ENCODE measurements at regions not wholly inside any gene's neighbourhood (a gene's known extent, or its start where the extent isn't known, plus 50 kb on each side); places are given as distances from the start of the nearest gene placed in this dataset.

DNA sequence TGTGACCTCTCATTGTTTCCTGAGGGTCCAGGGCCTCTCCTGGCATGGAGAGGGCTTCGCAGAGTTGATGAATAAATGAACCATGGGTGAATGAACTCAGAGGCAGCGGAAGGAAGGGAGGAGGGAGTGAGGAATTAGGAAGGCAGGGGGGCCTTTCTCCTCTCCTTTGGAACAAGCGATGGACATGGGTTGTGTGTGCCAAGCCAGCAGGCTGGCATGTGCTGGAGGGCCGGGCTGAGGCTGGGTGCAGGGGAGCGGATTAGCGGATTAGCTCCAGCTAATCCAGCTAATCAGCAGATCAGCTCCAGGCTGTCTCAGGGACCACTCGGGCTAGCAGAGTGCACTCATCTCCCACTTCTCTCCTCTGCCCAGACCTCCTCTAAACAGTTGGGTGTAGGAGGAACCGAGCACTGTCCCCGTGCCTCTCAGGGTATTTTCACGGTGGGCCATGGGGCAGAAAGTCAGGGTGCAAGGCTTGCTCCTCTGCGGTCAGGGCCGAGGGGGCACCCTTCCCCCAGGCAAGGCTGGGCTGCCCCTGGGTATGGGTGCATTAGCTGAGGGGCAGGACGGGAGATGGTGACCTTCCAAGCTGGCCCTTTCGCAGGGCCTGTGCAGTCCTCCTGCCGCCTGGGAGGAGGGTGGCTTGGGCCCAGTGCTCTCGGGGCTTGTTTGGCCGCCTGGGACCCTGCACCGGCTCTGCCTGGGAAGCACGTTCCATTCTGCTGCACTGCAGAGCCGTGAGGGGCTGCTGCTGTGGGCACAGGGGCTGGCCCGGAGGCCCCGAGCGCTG, 120.3 kb upstream of the B3GAT1 start:
- DNase-seq (ENCODE audit: low spot score) = no peak

DNA sequence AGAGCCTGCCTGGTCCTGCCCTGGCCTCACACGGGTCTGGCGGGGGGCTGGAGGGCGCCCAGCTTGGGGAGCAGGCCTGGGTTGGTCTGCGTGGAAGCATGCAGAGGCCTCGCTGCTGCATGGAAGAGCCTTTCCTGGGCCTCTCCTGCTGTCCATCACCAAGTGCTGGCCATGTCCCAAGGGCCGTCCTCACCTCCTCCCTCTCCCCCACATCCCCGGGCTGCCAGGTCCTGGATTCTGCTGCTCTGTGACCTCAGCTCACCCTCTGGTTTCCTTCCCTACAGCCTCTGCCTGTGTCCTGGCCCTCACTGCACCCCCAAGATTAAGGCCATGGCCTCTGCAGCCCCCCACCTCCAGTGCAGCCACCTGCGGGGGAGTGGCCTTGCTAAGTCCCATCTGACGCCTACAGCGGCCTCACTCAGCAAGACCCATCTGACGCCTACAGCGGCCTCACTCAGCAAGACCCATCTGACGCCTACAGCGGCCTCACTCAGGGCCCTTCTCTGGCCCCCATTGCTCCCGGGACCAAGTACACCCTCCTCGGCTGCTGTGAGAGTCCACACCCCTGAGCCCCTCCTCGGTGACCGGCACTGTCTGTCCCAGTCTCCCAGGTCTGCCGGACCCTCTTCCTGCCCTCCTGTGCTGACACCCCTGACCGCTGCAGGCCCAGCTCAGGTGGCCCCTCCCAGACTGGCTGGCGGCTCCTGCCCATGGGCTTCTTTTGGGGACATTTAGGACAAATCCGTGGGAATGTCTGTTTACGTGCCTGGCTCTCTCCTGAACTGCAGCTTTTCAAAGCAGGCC, 119.5 kb upstream of the B3GAT1 start:
- DNase-seq (ENCODE audit: low spot score) = no peak

DNA sequence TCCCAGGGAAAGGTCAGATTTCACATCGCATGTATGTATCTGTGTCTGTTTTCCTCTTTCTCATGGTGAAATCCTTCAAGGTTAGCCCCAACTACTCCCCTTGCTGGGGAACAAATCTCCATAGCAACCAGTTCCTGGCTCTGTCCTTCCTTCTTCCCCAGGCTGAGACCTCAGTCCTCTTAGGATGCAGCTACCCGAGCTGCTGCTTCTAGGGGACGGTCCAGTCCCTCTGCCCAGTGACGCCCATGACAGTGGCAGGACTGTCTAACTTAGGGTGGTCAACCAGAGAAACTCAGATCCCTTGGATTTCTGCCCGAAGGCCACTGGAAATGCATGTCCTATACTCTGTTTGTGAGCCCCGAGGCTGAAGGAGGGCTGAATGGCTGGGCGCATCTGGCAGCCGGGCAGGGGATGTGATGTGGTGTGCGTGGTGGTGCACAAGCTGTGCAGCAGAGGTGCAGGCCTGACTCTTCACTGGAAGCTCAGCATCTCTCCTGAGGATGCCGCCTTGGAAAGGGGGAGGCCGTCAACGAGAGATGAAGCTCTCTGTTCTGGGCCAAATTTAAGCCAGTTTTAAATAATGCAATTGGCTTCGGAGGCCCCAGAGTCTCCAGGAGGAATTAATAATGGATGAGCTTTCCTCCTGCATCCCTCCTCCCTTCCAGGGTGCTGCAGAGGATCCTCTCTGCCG, 118.7 kb upstream of the B3GAT1 start:
- DNase-seq (ENCODE audit: low spot score) = no peak

DNA sequence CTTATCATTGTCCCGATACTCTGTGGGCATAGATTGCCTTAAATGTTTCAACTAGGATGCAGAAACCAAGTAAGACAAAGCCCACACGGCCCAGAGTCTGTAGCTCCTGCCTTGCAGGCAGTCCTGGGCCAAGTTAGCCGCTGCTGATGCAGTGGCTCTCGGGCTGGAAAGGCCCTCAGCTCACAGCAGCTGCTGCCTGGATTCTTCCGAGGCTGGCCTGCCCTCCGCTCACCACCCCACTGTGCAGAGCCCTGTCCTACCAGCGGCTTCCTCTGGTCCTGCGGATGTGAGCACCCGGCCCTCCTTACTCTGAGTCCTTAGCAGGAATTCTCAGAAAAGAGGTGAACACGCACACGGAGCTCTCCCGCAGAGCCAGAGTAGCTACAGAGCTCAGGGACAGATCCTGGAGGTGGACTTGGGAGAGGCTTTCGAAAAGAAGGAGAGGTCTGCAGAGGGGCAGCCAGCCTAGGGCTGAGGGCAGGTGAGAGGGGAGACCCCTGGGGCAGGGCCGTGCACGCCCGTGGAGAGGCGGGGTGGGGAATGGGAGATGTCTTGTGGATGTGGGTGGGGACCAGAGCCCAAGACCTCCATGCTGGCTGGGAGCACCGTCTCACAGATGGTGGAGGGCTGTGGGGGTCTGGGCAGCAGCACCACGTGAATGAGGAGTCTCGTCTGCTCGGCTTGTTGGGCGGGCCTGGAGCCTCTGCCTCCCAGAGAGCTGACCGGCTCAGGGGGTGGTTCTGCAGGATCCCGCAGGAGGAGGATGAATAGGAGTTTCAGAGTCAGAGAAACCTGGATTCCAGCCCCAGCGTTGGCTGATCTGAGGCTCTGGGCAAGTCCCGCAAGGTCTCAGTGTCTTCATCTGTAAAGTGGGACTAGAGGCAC, 117.4 kb upstream of the B3GAT1 start:
- DNase-seq (ENCODE audit: low spot score) = no peak

DNA sequence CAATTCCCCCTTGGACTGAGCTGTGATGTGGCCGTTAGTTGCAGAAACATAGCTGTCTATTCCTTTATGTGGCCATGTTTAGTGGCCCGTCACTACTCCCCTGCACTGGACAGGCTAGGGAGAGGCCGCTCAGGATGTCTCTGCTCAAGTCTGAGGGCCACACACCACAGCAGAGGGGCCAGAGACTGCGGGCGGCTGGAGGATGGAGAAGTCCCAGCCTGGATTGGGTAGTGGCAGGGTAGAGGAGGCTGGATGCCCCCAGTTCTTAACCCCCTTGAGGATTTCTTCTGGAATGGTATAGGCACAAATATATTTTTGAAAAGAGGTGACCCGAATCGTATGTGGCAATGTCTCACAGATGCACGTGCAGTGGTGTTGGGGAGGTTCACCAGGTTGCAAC, 116.4 kb upstream of the B3GAT1 start:
- DNase-seq (ENCODE audit: low spot score) = no peak

DNA sequence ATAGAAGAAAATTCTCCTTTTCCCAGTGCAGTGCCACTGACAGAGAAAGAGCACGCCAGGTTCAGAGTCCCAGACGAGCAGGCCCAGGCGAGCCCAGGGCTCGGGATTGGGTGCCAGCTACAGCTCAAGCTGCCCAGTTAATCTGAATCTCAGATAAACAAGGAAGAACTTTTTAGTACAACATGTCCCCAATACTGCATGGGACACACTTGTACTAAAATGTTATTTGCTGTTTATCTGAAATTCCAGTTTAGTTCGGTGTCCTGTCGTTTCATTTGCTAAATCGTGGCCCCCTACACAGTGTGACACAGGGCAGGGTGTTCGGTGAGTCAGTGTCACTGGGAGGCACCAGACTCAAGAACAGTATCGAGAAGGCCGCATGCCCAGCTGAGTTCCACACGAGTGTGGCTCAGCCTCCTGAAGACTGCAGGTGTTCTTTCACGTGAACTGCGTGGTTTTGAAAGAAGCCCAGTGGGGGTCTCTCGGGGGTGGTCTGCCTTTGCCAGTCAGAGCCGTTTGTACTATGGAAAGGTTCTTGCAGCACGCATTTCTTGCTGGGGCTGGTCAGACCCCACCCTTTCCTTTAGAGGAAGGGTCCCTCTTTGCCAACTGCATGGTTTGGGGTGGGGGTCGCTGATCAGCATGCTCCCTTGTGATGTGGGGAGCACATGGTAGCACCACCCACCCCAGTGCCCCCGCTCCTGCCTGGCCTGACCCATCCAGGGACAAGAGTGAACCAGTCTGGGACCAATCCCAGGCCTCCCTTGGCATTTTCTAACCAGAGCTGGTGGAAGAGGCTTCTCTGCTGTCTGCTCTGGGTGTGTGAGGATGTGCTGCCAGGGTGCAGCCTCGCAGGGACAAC, 115.6 kb upstream of the B3GAT1 start:
- DNase-seq (ENCODE audit: low spot score) = no peak

DNA sequence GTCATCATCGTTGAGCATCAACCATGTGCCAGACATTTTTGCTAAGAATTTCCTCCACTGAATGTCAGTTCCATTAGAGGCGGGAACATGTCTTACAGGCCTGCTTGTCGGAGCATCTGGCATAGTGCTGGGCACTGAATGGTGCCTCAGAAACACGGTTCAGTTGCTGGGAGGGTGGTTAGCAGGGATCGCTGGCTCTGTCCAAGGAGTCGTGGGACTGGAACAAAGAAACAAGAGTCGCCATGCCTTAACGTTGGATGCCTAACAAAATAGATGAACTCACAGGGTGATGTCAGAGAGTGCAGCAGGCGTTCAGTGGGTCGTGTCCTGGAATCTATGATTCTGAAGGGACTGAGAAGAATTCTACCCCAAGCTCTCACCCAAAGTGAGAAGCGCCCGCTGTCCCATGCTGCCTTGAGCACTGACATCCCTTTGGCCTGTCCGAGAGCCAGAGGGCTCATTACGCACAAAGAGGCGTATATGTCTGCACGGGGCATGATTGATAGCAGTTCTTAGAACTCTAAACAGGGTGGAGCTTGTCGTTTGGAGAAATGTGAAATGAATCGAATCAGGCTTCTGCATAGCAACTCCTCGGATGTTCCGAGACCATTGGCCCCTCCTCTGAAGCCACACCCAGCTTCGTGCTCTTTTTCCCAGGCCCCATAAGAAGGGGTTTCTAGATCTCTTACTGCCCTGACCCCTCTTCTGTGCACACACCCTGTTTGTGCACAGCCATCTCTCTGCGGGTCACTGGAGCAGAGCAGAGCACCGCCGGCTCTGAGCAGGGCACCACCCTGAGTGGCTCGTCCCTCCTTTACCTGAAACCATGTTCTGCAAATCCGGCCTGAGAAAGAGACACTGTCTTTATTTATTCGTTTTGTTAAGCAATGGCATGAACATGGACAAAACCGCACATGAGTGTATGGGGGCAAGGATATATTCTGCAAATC, 113.1 kb upstream of the B3GAT1 start:
- no peak for DNase-seq (ENCODE audit: low spot score)

DNA sequence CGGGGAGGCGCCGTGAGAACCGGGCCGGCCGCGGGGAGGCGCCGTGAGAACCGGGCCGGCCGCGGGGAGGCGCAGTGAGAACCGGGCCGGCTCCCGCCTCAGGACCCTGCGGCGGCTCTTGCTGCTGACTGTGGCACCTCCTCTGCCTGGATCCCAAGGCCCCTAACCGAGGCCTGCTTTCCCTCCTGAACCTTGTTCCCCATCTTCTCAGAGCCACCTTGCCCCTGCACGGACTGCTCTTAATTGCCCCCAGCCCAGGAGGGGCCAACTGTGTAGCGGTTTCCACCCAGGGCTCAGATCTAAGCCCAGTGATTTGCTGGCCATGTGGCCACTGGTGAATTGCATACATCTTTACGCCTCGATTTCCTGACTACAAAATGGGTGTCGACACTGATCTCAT, 112.2 kb upstream of the B3GAT1 start:
- DNase-seq (ENCODE audit: low spot score) = no peak

DNA sequence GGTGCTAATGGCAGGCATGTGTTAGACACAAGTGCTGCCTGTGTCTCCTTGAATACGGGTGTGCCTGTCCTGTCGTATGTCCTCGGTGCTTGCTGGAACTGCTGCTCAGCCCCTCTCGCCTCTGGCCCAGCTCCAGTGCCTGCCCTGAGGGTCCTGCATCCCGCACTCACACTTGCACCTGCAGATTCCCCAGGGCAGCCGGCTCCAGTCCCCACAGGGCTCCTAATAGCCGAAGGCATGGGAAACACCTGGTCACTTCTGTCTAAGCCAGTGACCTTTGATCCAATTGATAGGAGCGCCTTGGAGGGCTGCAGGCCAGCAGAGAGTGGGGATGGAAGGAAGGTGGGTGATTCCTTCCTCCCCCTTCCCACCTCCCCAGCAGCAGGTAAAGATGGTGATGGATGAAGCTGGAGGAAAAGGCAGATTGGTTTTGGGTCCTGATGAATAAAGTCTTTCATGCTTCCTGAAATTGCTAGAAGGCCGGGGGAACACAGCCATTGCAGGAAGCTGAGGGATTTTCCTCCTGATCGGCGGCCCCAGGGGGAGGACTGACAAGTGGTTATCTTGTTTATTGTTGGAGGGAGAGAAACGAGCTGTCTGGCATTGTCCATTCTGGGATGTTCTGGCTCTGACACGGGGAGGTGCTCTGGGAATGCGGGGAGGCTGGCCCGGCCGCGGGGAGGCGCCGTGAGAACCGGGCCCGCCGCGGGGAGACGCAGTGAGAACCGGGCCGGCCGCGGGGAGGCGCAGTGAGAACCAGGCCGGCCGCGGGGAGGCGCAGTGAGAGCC, 110.9 kb upstream of the B3GAT1 start:
- DNase-seq (ENCODE audit: low spot score) = no peak

DNA sequence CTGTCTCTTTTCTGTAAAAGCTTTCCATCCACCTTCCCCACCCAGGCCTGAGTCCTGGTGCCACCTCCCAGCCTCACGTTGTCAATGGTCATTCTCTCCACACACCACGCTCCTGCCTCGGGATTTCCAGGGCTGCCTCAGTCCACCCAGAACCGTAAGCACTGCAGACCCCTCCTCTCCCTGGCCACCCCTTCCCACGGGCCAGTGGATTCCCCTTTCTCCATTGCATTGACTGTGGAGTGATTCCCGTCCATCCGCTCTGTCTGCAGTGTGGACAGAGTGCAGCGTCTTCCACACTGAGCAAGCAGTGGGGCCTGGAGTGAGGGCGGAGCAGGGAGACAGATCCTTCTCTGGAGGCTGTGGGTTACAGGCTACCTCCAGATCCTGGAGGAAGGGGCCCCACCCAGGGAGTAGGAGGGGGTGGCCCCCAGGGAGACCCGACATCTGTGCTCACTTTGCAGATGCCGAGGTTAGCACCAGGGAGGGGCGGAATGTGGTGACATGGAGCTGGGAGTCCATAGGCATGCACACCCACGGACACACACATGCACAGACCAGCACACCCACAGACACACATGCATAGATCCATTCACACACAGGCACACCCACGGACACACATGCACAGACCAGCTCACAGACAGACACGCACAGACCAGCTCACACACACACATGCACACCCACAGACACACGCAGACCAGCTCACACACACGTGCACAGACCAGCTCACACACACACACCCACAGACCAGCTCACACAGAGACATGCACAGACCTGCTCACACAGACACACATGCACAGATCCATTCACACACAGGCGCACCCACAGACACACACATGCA, 109.6 kb upstream of the B3GAT1 start:
- no peak for DNase-seq (ENCODE audit: low spot score)

DNA sequence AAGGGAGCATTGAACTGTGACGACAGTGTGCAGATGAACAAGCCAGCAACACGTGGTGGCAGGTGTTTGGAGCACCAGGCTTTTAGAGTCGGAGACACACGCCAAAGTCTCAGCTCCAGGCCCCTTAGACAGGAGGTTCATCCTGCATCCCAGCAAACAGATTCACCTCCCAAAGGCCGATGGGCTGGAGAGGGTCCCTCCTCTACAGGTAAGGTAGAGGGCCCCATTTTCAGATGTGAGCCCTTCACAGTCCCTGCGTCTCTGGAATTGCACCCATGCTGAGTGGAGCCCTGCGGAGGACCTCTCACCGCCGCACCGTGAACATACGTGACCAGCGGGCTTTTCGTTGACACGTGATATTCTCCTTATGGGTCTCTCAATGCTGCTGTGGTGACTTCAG, 109.0 kb upstream of the B3GAT1 start:
- DNase-seq (ENCODE audit: low spot score) = no peak

DNA sequence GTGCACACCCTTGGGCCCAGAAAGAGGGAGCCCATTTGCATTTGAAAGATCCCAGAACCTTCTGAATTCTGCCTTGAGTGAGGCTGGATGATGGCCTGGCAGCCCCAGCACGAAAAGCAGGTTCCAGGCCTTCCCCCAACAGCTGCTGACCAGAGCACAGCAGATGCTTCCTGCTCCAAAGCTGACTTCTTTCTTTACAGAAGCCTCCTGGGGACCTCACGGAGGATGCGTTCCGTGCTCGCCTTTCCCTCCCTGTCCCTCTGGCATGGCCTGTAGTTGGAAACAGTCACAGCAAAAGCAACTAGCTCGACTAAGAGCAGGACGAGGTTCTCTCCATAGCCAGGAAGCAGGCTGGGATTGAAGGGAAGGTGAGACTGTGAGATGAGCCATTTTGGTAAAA, 107.7 kb upstream of the B3GAT1 start:
- no peak for DNase-seq (ENCODE audit: low spot score)

DNA sequence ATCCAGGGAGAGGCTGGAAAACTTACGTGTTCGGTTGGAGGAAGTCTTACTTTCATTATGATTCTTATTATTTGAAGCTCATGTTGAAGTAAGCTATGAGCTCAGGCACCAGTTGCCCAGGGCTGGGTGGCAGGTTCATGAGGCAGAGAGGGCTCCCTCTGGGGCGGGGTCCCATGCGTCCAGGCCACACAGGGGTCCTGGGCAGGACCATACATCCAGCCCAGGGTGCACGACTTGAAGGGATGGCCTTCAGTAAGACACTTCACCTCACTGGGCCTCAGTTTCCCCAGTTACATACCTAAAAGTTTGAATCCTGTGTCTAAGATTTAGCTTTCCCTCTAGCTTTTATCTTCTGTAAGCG, 107.3 kb upstream of the B3GAT1 start:
- no peak for DNase-seq (ENCODE audit: low spot score)

DNA sequence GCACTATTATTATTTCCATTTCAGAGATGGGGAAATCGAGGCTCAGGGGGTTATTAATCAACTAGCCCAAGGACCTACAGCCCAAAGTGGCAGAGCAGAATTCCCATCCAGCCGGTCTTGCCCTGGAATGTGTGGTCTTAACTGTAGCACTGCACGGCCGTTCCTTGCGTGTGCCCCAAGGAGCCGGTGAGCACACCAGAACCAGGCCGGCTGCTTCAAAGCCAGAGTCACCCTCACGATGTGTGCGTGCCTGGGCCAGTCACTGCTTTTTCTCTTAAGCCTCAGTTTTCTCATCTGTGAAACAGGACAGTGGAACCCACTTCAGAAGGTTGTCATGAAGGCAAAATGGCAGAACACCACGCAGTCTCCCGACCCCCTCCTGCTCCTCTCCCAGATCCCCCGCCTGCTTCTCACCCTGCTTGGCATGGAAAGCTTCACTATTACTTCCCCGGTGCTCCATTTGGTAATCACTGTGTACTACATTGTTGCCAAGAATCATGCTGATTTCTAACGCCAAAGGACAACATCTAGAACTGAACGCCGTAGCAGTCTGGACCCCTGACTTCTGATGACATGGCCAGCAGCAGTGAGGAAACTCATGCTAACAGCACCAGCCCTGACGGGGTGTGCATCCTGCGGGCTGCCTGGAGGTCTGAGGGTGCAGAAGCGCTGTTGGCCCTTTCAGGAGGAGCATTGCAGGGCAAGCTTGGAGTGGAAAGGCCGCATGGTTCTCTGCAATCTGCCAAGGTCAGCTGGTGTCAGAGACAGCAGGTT, 106.8 kb upstream of the B3GAT1 start:
- DNase-seq (ENCODE audit: low spot score) = no peak

DNA sequence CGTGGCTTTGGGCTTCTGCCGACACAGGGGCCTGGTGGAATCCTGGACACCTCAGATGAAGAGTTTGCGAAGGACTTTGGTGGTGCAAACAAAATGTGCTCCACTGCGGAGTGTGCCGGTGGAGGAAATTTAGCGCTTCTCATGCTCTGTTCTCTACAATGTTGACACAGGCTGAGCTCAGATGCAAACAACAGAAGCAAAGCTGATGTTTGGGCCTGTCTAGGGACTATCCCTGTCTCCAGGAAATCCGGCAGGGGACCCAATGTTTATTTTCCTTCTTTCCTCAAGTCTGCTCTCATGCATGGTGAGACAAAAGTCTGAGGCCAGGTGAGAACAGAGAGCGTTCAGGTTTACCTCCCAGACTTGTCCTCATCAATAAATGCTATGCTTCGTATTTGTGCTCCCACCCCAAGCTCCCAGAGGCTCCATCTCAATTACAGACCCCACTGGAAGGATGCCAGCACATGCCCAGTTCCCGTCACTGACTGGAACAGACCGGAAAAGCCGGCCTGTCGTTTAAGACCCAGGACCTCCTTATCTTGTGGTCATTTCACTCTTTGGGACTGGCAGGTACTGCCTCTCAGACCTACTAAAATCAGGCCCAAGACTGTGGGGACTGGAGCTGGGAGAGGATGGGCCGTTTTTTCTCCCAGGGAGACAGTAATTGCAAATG, 105.7 kb upstream of the B3GAT1 start:
- no peak for DNase-seq (ENCODE audit: low spot score)

DNA sequence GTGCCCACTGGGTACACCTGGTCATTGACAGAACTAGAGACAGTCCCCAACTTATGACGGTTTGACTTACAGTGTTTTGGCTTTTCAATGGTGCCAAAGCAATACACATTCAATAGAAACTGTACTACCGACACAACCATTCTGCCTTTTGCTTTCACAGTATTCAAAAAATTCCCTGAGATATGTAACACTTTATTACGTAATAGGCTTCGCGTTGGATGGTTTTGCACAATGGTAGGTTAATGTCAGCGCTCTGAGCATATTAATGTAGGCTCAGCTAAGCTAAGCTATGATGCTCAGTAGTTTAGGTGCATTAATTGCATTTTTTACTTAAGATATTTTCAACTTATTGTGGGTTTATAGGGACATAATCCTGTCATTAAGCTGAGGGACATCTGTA, 105.1 kb upstream of the B3GAT1 start:
- no peak for DNase-seq (ENCODE audit: low spot score)

DNA sequence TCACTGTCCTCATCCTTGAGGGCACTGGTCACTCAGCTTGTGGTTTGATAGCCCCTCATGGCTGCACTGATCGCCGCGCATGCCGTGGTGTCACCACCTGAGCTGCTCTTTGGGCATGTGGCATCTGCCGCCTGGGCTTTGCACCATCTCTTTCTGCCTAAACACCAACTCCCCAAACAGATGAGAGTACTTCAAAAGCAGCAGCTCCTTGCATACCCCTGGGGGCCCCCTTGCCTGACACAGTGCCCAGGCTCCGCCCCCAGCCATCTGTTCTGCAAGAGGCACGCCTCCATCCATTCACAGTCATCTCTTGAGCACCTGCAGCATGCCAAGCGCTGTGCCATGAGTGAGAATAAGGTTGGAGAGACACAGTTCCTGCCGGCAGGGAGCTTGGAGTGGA, 104.5 kb upstream of the B3GAT1 start:
- DNase-seq (ENCODE audit: low spot score) = no peak
